HepG2 (cell line): ENCODE measurements at regions not wholly inside any gene's neighbourhood (a gene's known extent, or its start where the extent isn't known, plus 50 kb on each side); places are given as distances from the start of the nearest gene placed in this dataset.

Source experiments
- ATAC-seq: fragments of 200-7000 bp; cut with Tn5 transposase; 3 replicates; pipeline ENCODE4 v1.9.1; 2020; ENCODE audit warnings: mild to moderate bottlenecking, moderate library complexity
- BruUV-seq: library from RNA; stranded (reverse); fragments of 400-500 nt; replicated peaks from 2 replicates; lab custom pipeline; 2021; lab: Mats Ljungman, UMichigan
- CTCF ChIA-PET: fragments of 300-600 bp; formaldehyde crosslinking; extraction: SDS; loops from one replicate; lab custom pipeline; 2021; ENCODE audit warnings: low total read pairs, inconsistent platforms, low intra/inter-chr PET ratio; lab: Yijun Ruan, JAX
- POLR2A ChIA-PET: fragments of 350-600 bp; sonication (Branson Sonifier 250); formaldehyde crosslinking; loops from one replicate; lab custom pipeline; 2020; ENCODE audit warnings: antibody characterized with exemption, inconsistent platforms; lab: Yijun Ruan, JAX
- DNase-seq: peaks from one replicate; pipeline ENCODE4 v3.0.0-alpha.2; 2015; ENCODE audit warnings: low spot score
- FAIRE-seq: peaks from 3 replicates; lab custom pipeline; 2011; peaks lifted over from hg19 to GRCh38; lab: Jason Lieb, UNC
- H2AFZ ChIP-seq: one replicate; pipeline ENCODE4 v1.6.1; 2011; ENCODE audit warnings: low read length, inconsistent platforms
- H3K27ac ChIP-seq: fragments of 300-600 bp; 3 replicates; pipeline ENCODE4 v1.8.0; 2011; ENCODE audit warnings: mixed run types, mild to moderate bottlenecking, mixed read lengths, low read length, inconsistent platforms; ENCODE audit not compliant: insufficient read depth; ENCODE audit errors: extremely low read length
- H3K27me3 ChIP-seq, 2 experiments: fragments of 200-600 bp in 1 of 2; 2 replicates in 1 of 2; 3 replicates in 1 of 2; pipeline versions ENCODE4 v1.6.0 to v1.8.0; 2011; ENCODE audit warnings: low read length in 2 of 2, mild to moderate bottlenecking in 2 of 2, moderate library complexity in 2 of 2, inconsistent platforms in 1 of 2; ENCODE audit not compliant: insufficient read depth in 2 of 2, control insufficient read depth in 1 of 2
- H3K36me3 ChIP-seq, 2 experiments: fragments of 200-600 bp in 1 of 2; replicated peaks in 1 of 2; 2 replicates in 1 of 2; 3 replicates in 1 of 2; pipeline versions ENCODE4 v1.5.1 to v1.8.0; 2011; ENCODE audit warnings: low read length in 2 of 2, inconsistent platforms in 1 of 2; ENCODE audit not compliant: insufficient read depth in 2 of 2, control insufficient read depth in 1 of 2
- H3K4me1 ChIP-seq: 2 replicates; pipeline ENCODE4 v1.5.1; 2012; ENCODE audit warnings: low read length, inconsistent platforms; ENCODE audit not compliant: insufficient read depth
- H3K4me2 ChIP-seq: 2 replicates; pipeline ENCODE4 v1.6.0; 2011; ENCODE audit warnings: low read depth, low read length, inconsistent platforms
- H3K4me3 ChIP-seq, 3 experiments: fragments of 200-600 bp in 1 of 3; sonication (generic), shearing (Covaris generic) in 1 of 3; replicated peaks in 1 of 3; 2 replicates each; pipeline ENCODE4 v1.5.1; 2011 to 2016; ENCODE audit warnings: low read length in 3 of 3, inconsistent platforms in 2 of 3, low read depth in 2 of 3, mild to moderate bottlenecking in 2 of 3, control low read depth in 1 of 3, mixed read lengths in 1 of 3; ENCODE audit not compliant: insufficient read depth in 1 of 3
- H3K79me2 ChIP-seq: one replicate; pipeline ENCODE4 v1.6.1; 2011; ENCODE audit warnings: low read length, inconsistent platforms; ENCODE audit not compliant: insufficient read depth
- H3K9ac ChIP-seq: 2 replicates; pipeline ENCODE4 v1.6.0; 2011; ENCODE audit warnings: mild to moderate bottlenecking, low read depth, low read length, inconsistent platforms; ENCODE audit not compliant: insufficient read depth
- H3K9me3 ChIP-seq: 2 replicates; pipeline ENCODE4 v1.5.1; 2012; ENCODE audit warnings: mild to moderate bottlenecking, low read length
- H4K20me1 ChIP-seq: 2 replicates; pipeline ENCODE4 v1.6.0; 2011; ENCODE audit warnings: inconsistent platforms, mild to moderate bottlenecking, low read length, moderate library complexity; ENCODE audit not compliant: insufficient read depth
- HDAC6 ChIP-seq: fragments of 200-600 bp; sonication (generic); IDR thresholded peaks from 2 replicates; pipeline ENCODE4 v1.7.0; 2017; ENCODE audit warnings: mild to moderate bottlenecking, antibody characterized with exemption, low read length, low read depth
- MTF2 ChIP-seq: sonication (generic); formaldehyde crosslinking; IDR thresholded peaks from 2 replicates; pipeline ENCODE4 v1.5.0; 2020; ENCODE audit warnings: missing genetic modification reagents, borderline replicate concordance
- SOX5 ChIP-seq: IDR thresholded peaks from 2 replicates; pipeline ENCODE4 v1.6.1; 2016; ENCODE audit warnings: borderline replicate concordance
- ZFAT ChIP-seq: sonication (generic); formaldehyde crosslinking; conservative IDR thresholded peaks from 2 replicates; pipeline ENCODE4 v1.8.1; 2023; ENCODE audit warnings: missing genetic modification reagents, inconsistent platforms
- ZSCAN30 ChIP-seq: sonication (generic); formaldehyde crosslinking; IDR thresholded peaks from 2 replicates; pipeline ENCODE4 v1.5.0; 2020; ENCODE audit warnings: mild to moderate bottlenecking, missing genetic modification reagents
- WGBS: methylation state at CpG from one replicate; pipeline ENCODE4 v1.1.6; 2017; ENCODE audit warnings: low lambda C conversion rate; 5-methylcytosine and 5-hydroxymethylcytosine counted together
- in situ Hi-C: cut with HindIII; loops from 2 replicates; pipeline ENCODE4 v1.10.0; 2017; ENCODE audit warnings: low pct_unique_long_range_greater_than_20kb; ENCODE audit not compliant: extremely low pct_ligation_motif_present
- intact Hi-C: fragments of 100-400 bp; cut with micrococcal nuclease; formaldehyde crosslinking; loops from one replicate; pipeline ENCODE4 v1.10.0; 2022; ENCODE audit not compliant: unreplicated experiment
- TF ChIP-seq, protein P1 (sequence below): sonication (generic); formaldehyde crosslinking; IDR thresholded peaks from 2 replicates; pipeline ENCODE4 v1.4.0; 2020; ENCODE audit warnings: missing genetic modification reagents, borderline replicate concordance

DNA sequence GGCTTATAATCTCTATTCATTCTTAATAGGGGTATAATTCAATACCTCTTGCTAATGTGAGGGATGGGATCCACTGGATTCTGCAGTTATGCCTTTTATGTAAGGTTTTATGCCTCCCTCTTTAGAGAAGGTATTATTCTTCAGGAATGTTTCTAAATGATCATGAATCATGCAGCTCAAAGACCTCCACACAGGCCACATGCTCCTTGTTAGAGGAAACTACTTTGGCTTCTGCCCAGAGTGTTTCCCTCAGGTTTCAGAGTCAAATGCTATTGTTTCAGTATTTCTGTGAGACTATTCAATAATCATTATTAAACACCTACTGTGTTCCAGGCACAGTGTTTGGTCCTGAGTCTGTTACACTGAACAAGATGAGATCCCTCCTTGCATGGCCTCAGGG, 115.9 kb downstream of the RAB38 start (continued):
- TF ChIP-seq HDAC6 (no peak), ZSCAN30 (CRISPR knock-in tag) (no peak), ZFAT (no peak)
- TF ChIP-seq, protein P1, sequence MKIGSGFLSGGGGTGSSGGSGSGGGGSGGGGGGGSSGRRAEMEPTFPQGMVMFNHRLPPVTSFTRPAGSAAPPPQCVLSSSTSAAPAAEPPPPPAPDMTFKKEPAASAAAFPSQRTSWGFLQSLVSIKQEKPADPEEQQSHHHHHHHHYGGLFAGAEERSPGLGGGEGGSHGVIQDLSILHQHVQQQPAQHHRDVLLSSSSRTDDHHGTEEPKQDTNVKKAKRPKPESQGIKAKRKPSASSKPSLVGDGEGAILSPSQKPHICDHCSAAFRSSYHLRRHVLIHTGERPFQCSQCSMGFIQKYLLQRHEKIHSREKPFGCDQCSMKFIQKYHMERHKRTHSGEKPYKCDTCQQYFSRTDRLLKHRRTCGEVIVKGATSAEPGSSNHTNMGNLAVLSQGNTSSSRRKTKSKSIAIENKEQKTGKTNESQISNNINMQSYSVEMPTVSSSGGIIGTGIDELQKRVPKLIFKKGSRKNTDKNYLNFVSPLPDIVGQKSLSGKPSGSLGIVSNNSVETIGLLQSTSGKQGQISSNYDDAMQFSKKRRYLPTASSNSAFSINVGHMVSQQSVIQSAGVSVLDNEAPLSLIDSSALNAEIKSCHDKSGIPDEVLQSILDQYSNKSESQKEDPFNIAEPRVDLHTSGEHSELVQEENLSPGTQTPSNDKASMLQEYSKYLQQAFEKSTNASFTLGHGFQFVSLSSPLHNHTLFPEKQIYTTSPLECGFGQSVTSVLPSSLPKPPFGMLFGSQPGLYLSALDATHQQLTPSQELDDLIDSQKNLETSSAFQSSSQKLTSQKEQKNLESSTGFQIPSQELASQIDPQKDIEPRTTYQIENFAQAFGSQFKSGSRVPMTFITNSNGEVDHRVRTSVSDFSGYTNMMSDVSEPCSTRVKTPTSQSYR (CRISPR knock-in tag): no peak

DNA sequence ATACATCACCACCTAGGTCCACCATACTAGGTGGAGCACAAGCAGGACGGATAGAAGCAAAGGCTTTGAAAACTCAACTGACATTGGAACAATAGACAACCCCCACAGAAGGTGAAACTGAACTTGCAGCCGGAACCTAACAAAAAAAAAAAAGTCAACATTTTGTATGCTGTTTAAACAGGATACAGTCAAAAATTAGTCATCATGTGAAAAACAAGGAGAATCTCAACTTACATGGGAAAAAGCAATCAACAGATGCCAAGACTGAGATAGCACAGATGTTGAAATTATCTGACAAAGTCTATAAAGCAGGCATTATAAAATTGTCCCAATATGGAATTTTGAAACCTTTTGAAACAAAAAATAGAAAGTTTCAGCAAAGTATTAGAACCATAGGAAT, 123.8 kb downstream of the RAB38 start:
- Histone ChIP-seq H3K9me3 (no peaks in the 10 kb centered on the region), H3K9ac (no peak overlapping the region), H3K79me2 (no peaks in the 10 kb centered on the region), H3K4me2 (no peak overlapping the region), H3K27me3 (no peaks in the 10 kb centered on the region), H3K4me3 (no peak overlapping the region), H3K4me1 (no peaks in the 10 kb centered on the region), H2AFZ (no peak overlapping the region), H3K27ac (no peak overlapping the region), H3K36me3 (no peaks in the 10 kb centered on the region), H4K20me1 (no peaks in the 10 kb centered on the region)
- ChIA-PET CTCF (no interaction called here), POLR2A (no interaction called here)
- in situ Hi-C loops (no loop called here), intact Hi-C loops (no loop called here)
- 0% methylated on average over 2 of the region's 2 CpGs for WGBS
- no peak for ATAC-seq
- no peak for FAIRE-seq
- TF ChIP-seq MTF2 (CRISPR knock-in tag) (no peak), SOX5 (peak; percentile 24; the same call in 1 of the 2 replicates)
- no TSS peak for BruUV-seq
- DNase-seq: peak; percentile 15
